ENCODE measurements at regions not wholly inside any gene's neighbourhood (a gene's known extent, or its start where the extent isn't known, plus 50 kb on each side); places are given as distances from the start of the nearest gene placed in this dataset.

DNA sequence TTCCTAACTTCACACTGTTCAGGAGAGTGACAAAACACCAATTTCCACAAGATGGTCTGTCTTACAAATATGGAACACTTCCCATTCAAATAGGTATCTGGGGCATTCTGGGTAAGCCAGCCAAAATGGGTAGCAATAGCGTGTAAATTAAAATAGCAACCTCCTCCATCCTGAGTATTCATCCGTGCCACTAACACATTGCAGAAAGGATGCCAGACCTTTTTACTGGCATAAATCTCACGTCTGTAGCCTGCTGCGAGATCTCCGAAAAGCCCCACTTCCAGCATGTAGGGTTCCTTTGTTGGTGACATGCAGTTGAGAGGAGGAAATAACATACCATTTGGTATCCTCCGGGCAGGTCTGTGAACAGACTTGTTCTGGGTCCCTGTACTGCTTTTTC lies 52.7 kb upstream of the RAI2 start:
- TF ChIP-seq POLR2A (IDR thresholded peaks at IDR 0.05; ENCODE audit: low read depth, low read length): no peak
- no peak for TF ChIP-seq POLR2AphosphoS5 (IDR thresholded peaks at IDR 0.05; ENCODE audit: low read depth, low read length)
- no peak for TF ChIP-seq TAF1 (IDR thresholded peaks at IDR 0.05; ENCODE audit: low read depth, low read length)

Data from GM12891 (cell line).